ENCODE measurements at regions not wholly inside any gene's neighbourhood (a gene's known extent, or its start where the extent isn't known, plus 50 kb on each side); places are given as distances from the start of the nearest gene placed in this dataset.

GRCh38 chr6:48419992-48420391 lies 309.0 kb upstream of the PTCHD4 start:
- H3K36me3 ChIP-seq = no peaks in the 10 kb centered on the region
- 26 to 36% methylated on average over 1 of the region's 1 CpG for WGBS, 2 donors
- H3K27me3 ChIP-seq = no peaks in the 10 kb centered on the region
- no peak overlapping the region for H3K4me3 ChIP-seq
- TF ChIP-seq CTCF (IDR thresholded peaks at IDR 0.05) = no peak
- no peak for TF ChIP-seq POLR2A (IDR thresholded peaks at IDR 0.05)
- TF ChIP-seq EP300 (IDR thresholded peaks at IDR 0.05) = no peak
- no peak for TF ChIP-seq POLR2AphosphoS5 (IDR thresholded peaks at IDR 0.05)
- no peak overlapping the region for H3K27ac ChIP-seq
- ATAC-seq (ENCODE audit: low FRiP score in 2 of 2) (no peak), DNase-seq (no peak)
- no peaks in the 10 kb centered on the region for H3K4me1 ChIP-seq
- H3K9me3 ChIP-seq = no peaks in the 10 kb centered on the region

- H3K27ac ChIP-seq = no peak overlapping the region
- no peak overlapping the region for H3K4me3 ChIP-seq
- ATAC-seq (ENCODE audit: low FRiP score in 2 of 2) = no peak
- no peaks in the 10 kb centered on the region for H3K9me3 ChIP-seq
- H3K36me3 ChIP-seq = no peaks in the 10 kb centered on the region
- TF ChIP-seq EP300 (IDR thresholded peaks at IDR 0.05) (no peak), POLR2A (IDR thresholded peaks at IDR 0.05) (no peak), POLR2AphosphoS5 (IDR thresholded peaks at IDR 0.05) (no peak), CTCF (IDR thresholded peaks at IDR 0.05) (no peak)
- WGBS, 2 donors = 54 to 57% methylated on average over 4 of the region's 4 CpGs
- H3K27me3 ChIP-seq = no peaks in the 10 kb centered on the region
- H3K4me1 ChIP-seq = no peaks in the 10 kb centered on the region
- no peak for DNase-seq
Observed at GRCh38 chr6:48417927-48418326, 306.9 kb upstream of the PTCHD4 start.

GRCh38 chr6:48412656-48413055 lies 301.7 kb upstream of the PTCHD4 start:
- TF ChIP-seq POLR2AphosphoS5 (IDR thresholded peaks at IDR 0.05) (no peak), POLR2A (IDR thresholded peaks at IDR 0.05) (no peak), CTCF (IDR thresholded peaks at IDR 0.05) (no peak), EP300 (IDR thresholded peaks at IDR 0.05) (no peak)
- 71 to 87% methylated on average over 2 of the region's 2 CpGs for WGBS, 2 donors

GRCh38 chr6:48404927-48405326 lies 293.9 kb upstream of the PTCHD4 start:
- WGBS, 2 donors = 38 to 52% methylated on average over 1 of the region's 1 CpG
- ATAC-seq (ENCODE audit: low FRiP score in 2 of 2) = no peak

More at GRCh38 chr6:48412656-48413055, 301.7 kb upstream of the PTCHD4 start:
- no peaks in the 10 kb centered on the region for H3K9me3 ChIP-seq
- H3K4me1 ChIP-seq = no peaks in the 10 kb centered on the region
- ATAC-seq (ENCODE audit: low FRiP score in 2 of 2) = no peak
- H3K27ac ChIP-seq = no peak overlapping the region
- H3K36me3 ChIP-seq = no peaks in the 10 kb centered on the region
- no peaks in the 10 kb centered on the region for H3K27me3 ChIP-seq
- no peak for DNase-seq
- H3K4me3 ChIP-seq = no peak overlapping the region

GRCh38 chr6:48403587-48403986 lies 292.6 kb upstream of the PTCHD4 start:
- ATAC-seq (ENCODE audit: low FRiP score in 2 of 2) = no peak
- TF ChIP-seq CTCF (IDR thresholded peaks at IDR 0.05) = no peak
- TF ChIP-seq POLR2A (IDR thresholded peaks at IDR 0.05) = no peak
- no peak for TF ChIP-seq POLR2AphosphoS5 (IDR thresholded peaks at IDR 0.05)
- no peak for TF ChIP-seq EP300 (IDR thresholded peaks at IDR 0.05)
- Histone ChIP-seq H3K36me3 (no peaks in the 10 kb centered on the region), H3K4me3 (no peak overlapping the region), H3K9me3 (peaks cover 0 to 11% (median 3%) of the 10 kb centered on the region in 4 donors), H3K27ac (no peak overlapping the region), H3K4me1 (no peaks in the 10 kb centered on the region), H3K27me3 (no peaks in the 10 kb centered on the region)
- 88 to 89% methylated on average over 3 of the region's 3 CpGs for WGBS, 2 donors
- no peak for DNase-seq

More at GRCh38 chr6:48404927-48405326, 293.9 kb upstream of the PTCHD4 start:
- Histone ChIP-seq H3K9me3 (peaks cover 0 to 11% (median 3%) of the 10 kb centered on the region in 4 donors), H3K27me3 (no peaks in the 10 kb centered on the region), H3K4me3 (no peak overlapping the region), H3K4me1 (no peaks in the 10 kb centered on the region), H3K36me3 (no peaks in the 10 kb centered on the region), H3K27ac (no peak overlapping the region)
- no peak for TF ChIP-seq POLR2AphosphoS5 (IDR thresholded peaks at IDR 0.05)
- TF ChIP-seq EP300 (IDR thresholded peaks at IDR 0.05) = no peak
- DNase-seq = no peak
